GM19324 (cell line): ENCODE measurements at regions not wholly inside any gene's neighbourhood (a gene's known extent, or its start where the extent isn't known, plus 50 kb on each side); places are given as distances from the start of the nearest gene placed in this dataset.
"Not testable (repeated sequence)": the region's sequence is repeated elsewhere in the genome, so short reads cannot be mapped to it uniquely, and the experiment has no call there.

Source experiments
- ATAC-seq: cut with Tn5 transposase; IDR thresholded peaks from one replicate; pipeline ENCODE4 v1.9.1; 2021; ENCODE audit warnings: mild to moderate bottlenecking, moderate library complexity; ENCODE audit not compliant: unreplicated experiment, low FRiP score

- ATAC-seq: no peak
Observed at GRCh38 chr2:12543076-12543977, 173.4 kb upstream of the TRIB2 start.

GRCh38 chr2:12543978-12544558 is 172.7 kb upstream of the TRIB2 start:
- no peak for ATAC-seq

GRCh38 chr2:12547566-12548170 is 169.1 kb upstream of the TRIB2 start:
- no peak for ATAC-seq

GRCh38 chr2:12548906-12549305 is 167.8 kb upstream of the TRIB2 start:
- no peak for ATAC-seq

GRCh38 chr2:12549641-12550040 is 167.1 kb upstream of the TRIB2 start:
- no peak for ATAC-seq

GRCh38 chr2:12552092-12552491 is 164.6 kb upstream of the TRIB2 start:
- ATAC-seq: no peak

GRCh38 chr2:12554224-12555011 is 162.3 kb upstream of the TRIB2 start:
- ATAC-seq: no peak

GRCh38 chr2:12555012-12555645 is 161.6 kb upstream of the TRIB2 start:
- no peak for ATAC-seq

- no peak for ATAC-seq
Observed at GRCh38 chr2:12556762-12557161, 160.0 kb upstream of the TRIB2 start.

GRCh38 chr2:12557688-12558087 is 159.0 kb upstream of the TRIB2 start:
- ATAC-seq: no peak

- ATAC-seq: no peak
Observed at GRCh38 chr2:12558519-12558918, 158.2 kb upstream of the TRIB2 start.

GRCh38 chr2:12560618-12561017 is 156.1 kb upstream of the TRIB2 start:
- no peak for ATAC-seq

GRCh38 chr2:12567411-12567810 is 149.3 kb upstream of the TRIB2 start:
- no peak for ATAC-seq

GRCh38 chr2:12569510-12569909 is 147.2 kb upstream of the TRIB2 start:
- not testable (repeated sequence) for ATAC-seq

- ATAC-seq: not testable (repeated sequence)
Observed at GRCh38 chr2:12569929-12570328, 146.8 kb upstream of the TRIB2 start.

GRCh38 chr2:12577091-12577490 is 139.6 kb upstream of the TRIB2 start:
- ATAC-seq: no peak

- no peak for ATAC-seq
Observed at GRCh38 chr2:12577567-12578253, 139.0 kb upstream of the TRIB2 start.

- ATAC-seq: no peak
Observed at GRCh38 chr2:12579018-12579417, 137.7 kb upstream of the TRIB2 start.

- ATAC-seq: no peak
Observed at GRCh38 chr2:12584338-12584737, 132.4 kb upstream of the TRIB2 start.

GRCh38 chr2:12585784-12586183 is 131.0 kb upstream of the TRIB2 start:
- no peak for ATAC-seq
